ENCODE measurements at regions not wholly inside any gene's neighbourhood (a gene's known extent, or its start where the extent isn't known, plus 50 kb on each side); places are given as distances from the start of the nearest gene placed in this dataset.

- H3K9me3 ChIP-seq (replicated peaks in 1 of 3): peaks cover 0 to 10% (median 0%) of the 10 kb centered on the region in 3 donors
- intact Hi-C loops (cut with DNase I): no loop called here
- H3K36me3 ChIP-seq (replicated peaks in 1 of 2): no peaks in the 10 kb centered on the region
- no peak overlapping the region for H3K4me3 ChIP-seq
- no peaks in the 10 kb centered on the region for H3K4me1 ChIP-seq (replicated peaks in 1 of 2)
- DNase-seq: no peak
- no peak overlapping the region for H3K27ac ChIP-seq
- H3K27me3 ChIP-seq: no peaks in the 10 kb centered on the region
- 56 to 79% (median 69%) methylated on average over 3 to 9 of the region's 9 CpGs for WGBS, 4 donors
- TF ChIP-seq POLR2A (IDR thresholded peaks at IDR 0.05) (no peak), CTCF (IDR thresholded peaks at IDR 0.05) (no peak)
These were observed 94.4 kb upstream of the GPC1 start for GRCh38 chr2:240341064-240341463.

GRCh38 chr2:240343548-240343947 is 91.9 kb upstream of the GPC1 start:
- intact Hi-C loops (cut with DNase I): loop anchor here in 1 of 2 donors (2.0 kb wide), 1 partner anchor 111 kb away; no protein-coding TSS in a partner anchor
- Histone ChIP-seq H3K4me3 (no peak overlapping the region), H3K27me3 (no peaks in the 10 kb centered on the region), H3K36me3 (replicated peaks in 1 of 2) (no peaks in the 10 kb centered on the region), H3K9me3 (replicated peaks in 1 of 3) (peaks cover 0 to 10% (median 0%) of the 10 kb centered on the region in 3 donors), H3K27ac (no peak overlapping the region), H3K4me1 (replicated peaks in 1 of 2) (no peaks in the 10 kb centered on the region)
- DNase-seq: no peak
- 37 to 71% (median 56%) methylated on average over 1 of the region's 1 CpG for WGBS, 4 donors
- TF ChIP-seq POLR2A (IDR thresholded peaks at IDR 0.05) (no peak), CTCF (IDR thresholded peaks at IDR 0.05) (peak in 3 of 6 experiments; percentile 25 to 30 (median 29))

GRCh38 chr2:240344904-240345303 is 90.6 kb upstream of the GPC1 start:
- H3K27ac ChIP-seq: no peak overlapping the region
- H3K4me1 ChIP-seq (replicated peaks in 1 of 2): no peaks in the 10 kb centered on the region
- intact Hi-C loops (cut with DNase I): loop anchor here in 1 of 2 donors (5.0 kb wide), 1 partner anchor 82 kb away; no protein-coding TSS in a partner anchor
- no peaks in the 10 kb centered on the region for H3K27me3 ChIP-seq
- H3K4me3 ChIP-seq: no peak overlapping the region
- TF ChIP-seq CTCF (IDR thresholded peaks at IDR 0.05) (peak in 1 of 6 experiments; percentile 10), POLR2A (IDR thresholded peaks at IDR 0.05) (no peak)
- no peaks in the 10 kb centered on the region for H3K36me3 ChIP-seq (replicated peaks in 1 of 2)
- no peak for DNase-seq
- H3K9me3 ChIP-seq (replicated peaks in 1 of 3): peaks cover 0 to 10% (median 0%) of the 10 kb centered on the region in 3 donors
- 82 to 95% (median 89%) methylated on average over 3 to 4 of the region's 4 CpGs for WGBS, 4 donors

- Histone ChIP-seq H3K27me3 (no peaks in the 10 kb centered on the region), H3K4me1 (replicated peaks in 1 of 2) (no peaks in the 10 kb centered on the region), H3K36me3 (replicated peaks in 1 of 2) (no peaks in the 10 kb centered on the region), H3K4me3 (no peak overlapping the region), H3K27ac (no peak overlapping the region), H3K9me3 (replicated peaks in 1 of 3) (peaks cover 0 to 10% (median 0%) of the 10 kb centered on the region in 3 donors)
- WGBS, 4 donors: 86 to 94% (median 91%) methylated on average over 7 to 16 of the region's 16 CpGs
- DNase-seq: no peak
- intact Hi-C loops (cut with DNase I): loop anchor here in 1 of 2 donors (5.0 kb wide), 1 partner anchor 81 kb away; no protein-coding TSS in a partner anchor
- no peak for TF ChIP-seq POLR2A (IDR thresholded peaks at IDR 0.05)
- no peak for TF ChIP-seq CTCF (IDR thresholded peaks at IDR 0.05)
These were observed 89.3 kb upstream of the GPC1 start for GRCh38 chr2:240346015-240346752.
